ENCODE measurements at regions not wholly inside any gene's neighbourhood (a gene's known extent, or its start where the extent isn't known, plus 50 kb on each side); places are given as distances from the start of the nearest gene placed in this dataset.

DNA sequence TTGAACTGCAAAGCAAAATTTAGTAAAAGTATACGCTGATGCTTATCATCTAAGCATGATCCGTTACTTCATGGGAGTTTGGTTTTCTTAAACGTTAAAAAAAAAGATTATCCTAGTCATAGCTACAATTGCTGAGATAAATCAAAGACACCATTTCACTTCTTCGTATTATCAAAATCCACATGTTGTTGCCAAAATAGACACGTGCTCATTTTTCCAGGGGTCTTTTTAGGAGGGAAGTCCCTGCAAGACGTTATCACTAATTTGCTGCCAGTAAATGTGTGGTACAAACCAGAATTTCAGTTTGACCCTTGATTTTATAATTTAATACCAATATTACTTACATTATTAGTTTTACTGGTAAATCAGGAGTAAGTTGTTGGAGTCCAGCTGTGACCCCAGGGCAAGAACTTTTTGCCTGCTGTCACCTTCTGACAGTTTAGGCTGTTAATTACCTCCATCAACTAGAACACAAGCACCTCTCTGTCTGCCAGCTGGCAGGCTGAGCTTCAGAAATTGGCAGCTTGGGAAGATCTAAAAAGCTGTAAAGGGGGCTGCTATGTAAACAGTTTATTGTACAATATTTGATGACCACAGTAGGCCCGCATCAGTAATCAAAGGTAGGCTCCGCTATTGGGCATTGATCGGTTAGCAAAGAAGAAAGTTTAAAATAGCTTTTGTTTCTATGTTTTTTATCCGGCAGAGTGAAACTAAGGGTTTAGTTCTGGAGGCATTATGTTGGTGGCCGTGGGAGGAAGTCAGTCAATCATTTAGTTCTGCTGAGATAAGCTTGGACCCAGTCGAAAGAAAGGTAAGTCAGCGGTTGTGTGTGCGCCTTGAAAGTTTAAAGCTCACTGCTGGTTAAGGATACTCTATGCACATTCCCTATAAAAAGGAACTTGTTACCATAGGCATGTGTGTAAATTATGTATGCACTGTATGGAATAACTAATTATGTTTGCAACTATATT, 196.4 kb downstream of the FBXO8 start (continued):
- no peak for TF ChIP-seq CHD7 (IDR thresholded peaks at IDR 0.05; ENCODE audit: insufficient replicate concordance, low read length)
- TF ChIP-seq SP1 (IDR thresholded peaks at IDR 0.05; ENCODE audit: low read depth, low read length), result no peak
- TF ChIP-seq RXRA (IDR thresholded peaks at IDR 0.05; ENCODE audit: insufficient read depth, low read depth, low read length), result no peak
- TF ChIP-seq HDAC6 (IDR thresholded peaks at IDR 0.05; ENCODE audit: low read depth, low read length), result no peak
- TF ChIP-seq CBX5 (IDR thresholded peaks at IDR 0.05; ENCODE audit: low read depth, low read length), result no peak
- no peak for TF ChIP-seq SUZ12 (IDR thresholded peaks at IDR 0.05; ENCODE audit: low read length)
- no peak for TF ChIP-seq SP4 (IDR thresholded peaks at IDR 0.05; ENCODE audit: low read length)
- TF ChIP-seq TAF7 (optimal IDR thresholded peaks at IDR 0.05; ENCODE audit: borderline replicate concordance, low read depth, low read length), result no peak
- no peak for TF ChIP-seq EZH2 (IDR thresholded peaks at IDR 0.05; ENCODE audit: low read depth, low read length, severe bottlenecking)
- TF ChIP-seq YY1 (IDR thresholded peaks at IDR 0.05; ENCODE audit: low read depth, low read length), result no peak
